HG03025 (cell line): ENCODE measurements at regions not wholly inside any gene's neighbourhood (a gene's known extent, or its start where the extent isn't known, plus 50 kb on each side); places are given as distances from the start of the nearest gene placed in this dataset.
"Not testable (repeated sequence)": the region's sequence is repeated elsewhere in the genome, so short reads cannot be mapped to it uniquely, and the experiment has no call there.

Source experiments
- ATAC-seq: cut with Tn5 transposase; IDR thresholded peaks from one replicate; pipeline ENCODE4 v1.9.1; 2021; ENCODE audit warnings: mild to moderate bottlenecking, moderate library complexity; ENCODE audit not compliant: unreplicated experiment, low FRiP score

DNA sequence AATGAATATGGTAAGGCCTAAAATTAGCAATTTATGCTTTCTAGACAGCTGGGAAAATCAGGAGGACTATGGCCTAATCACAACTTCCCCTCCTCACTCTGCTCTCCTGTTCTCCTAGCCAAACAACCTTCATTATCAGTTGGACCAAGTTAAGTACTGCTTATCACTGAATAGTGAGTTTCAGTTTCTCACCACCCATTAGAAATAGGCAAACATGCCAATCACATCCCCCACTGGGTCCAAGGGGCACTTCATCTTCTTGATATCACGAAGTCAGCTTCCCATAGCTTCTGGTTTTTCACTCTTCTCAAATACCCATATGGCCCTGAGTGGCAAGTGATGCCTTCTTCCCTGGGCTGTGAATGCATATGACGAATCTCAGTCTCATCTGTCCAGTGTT lies 689.6 kb downstream of the SLITRK5 start:
- ATAC-seq = no peak

DNA sequence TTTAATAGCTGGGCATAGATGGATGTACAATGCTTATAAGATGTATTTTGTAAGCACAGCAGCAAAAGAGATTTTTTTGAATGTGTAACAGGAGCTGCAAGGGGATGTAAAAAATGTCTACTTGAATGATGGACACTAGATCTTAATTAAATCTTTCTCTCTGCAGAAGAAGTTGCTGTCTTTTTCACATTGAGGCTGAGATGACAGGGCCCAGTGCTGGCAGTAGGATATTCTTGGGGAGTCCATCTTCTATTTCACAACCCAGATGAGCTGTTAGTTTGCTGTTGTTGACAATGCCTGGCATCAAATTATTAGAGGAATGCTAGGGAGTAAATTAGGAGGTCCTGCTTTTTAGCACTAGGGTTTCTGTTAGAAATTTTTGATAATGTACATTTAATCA lies 698.7 kb downstream of the SLITRK5 start:
- no peak for ATAC-seq

DNA sequence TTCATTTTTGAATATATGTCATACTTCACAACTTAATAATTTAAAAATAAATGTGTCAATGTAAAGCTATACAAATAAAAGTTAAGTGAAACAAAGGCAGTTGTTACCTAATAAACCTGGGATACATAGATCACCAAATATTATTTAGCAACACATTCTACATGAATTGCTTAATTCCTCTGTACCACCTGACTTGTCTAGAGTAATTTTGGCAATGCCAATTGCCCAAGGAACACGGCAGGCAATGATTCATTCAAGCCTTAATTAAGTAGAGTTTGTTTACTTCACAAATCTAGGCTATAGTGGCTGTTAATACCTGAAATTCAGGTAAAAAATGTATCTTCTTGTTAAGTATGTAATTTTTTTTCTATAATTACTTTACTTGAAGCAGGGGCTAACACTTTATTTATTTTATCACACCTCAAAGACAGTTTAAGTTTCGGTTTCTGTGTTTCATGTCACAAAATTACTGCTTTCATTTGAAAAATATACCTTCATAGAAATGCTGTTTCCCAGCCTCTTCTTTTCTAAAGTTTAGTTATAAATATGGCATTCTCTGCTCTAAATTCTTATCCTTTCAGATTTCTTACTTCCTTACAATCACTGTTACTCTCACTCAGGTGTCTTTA lies 705.7 kb downstream of the SLITRK5 start:
- ATAC-seq = no peak

DNA sequence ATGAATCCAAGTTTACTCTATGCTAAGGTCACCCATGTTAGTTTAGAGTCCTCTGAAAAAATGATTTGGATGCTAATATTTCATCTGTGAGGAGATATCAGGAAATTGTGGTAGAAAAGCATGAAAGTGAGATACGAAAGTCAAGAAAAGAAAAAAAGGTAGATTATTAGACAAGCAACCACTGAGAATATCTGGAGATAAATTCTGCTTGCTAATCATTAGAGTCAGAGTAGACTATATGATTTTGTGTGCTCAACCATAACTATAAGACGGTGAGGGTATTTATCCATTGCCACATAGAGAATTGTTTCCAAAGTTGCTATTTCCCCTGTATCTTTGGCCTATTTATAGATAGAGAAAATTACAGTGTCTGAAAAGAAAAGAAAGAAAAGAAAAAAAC lies 706.7 kb downstream of the SLITRK5 start:
- no peak for ATAC-seq

DNA sequence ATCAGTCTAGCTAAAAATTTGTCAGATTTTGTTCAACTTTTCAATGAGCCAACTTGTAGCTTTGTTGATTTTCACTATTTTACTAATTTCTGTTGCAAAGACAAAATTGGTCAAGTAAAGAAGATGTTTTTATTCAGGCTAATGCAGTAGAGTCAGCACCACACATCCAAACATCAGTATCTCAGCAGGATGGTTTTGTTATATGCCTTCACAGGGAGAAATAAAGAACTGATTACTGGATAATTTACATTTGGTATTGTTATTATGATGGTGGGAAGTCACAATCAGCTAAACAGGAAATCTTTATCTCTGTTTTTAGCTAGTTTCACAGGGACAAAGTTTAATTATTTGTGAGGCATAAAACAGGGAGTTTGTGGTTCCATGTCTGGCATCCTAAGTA lies 713.4 kb downstream of the SLITRK5 start:
- no peak for ATAC-seq

DNA sequence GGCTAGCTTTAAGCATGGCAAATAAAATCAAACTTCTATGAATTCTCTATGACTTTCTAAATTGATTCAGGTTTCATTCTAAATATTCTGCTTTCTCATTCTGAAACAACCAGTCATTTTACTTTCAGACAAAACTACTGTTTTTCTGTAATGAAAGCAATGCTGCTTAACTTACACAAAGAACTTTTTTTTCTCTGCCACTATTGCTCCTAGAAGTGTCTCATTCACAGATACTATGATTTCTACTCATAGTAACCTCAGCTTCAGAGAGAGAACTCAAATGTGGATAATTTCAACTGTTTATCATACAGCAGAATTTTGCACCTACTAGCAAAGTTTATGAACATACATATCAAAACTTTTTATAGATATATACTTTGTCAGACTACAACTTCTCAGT lies 724.6 kb downstream of the SLITRK5 start:
- no peak for ATAC-seq

DNA sequence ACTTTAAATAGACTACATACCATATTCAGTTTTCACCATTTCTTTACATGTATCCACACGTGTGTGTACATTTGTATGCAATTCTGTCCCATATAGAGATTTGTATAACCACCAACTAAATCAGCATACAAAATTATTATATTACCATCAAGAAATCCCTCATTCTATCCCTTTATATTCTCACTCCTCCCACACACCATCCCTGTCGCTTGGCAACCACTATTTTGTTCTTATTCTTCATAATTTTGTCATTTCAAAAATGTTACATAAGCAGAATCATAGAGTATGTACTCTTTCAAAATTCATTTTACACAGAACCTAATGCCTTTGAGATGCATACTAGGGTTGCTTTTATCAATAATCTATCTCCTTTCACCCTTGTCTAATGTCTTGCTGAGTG lies 740.5 kb downstream of the SLITRK5 start:
- no peak for ATAC-seq

DNA sequence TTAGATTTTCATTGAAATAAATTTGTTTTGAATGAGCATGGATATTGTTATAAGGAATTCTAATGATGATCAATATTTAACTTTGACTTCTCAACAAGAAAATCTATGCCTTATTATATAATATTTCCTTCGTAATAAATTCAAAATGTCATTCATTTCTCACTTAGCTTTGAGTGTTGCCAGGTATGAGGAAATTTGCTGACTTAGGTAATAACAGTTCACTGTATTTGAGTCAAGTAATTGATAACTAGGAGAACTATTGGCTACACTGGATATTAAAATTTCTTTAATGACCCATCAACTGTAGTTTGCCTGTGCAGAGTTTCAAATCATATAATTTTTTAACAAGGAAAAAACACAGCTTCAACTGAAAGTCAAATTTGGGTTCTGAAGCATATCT lies 746.6 kb downstream of the SLITRK5 start:
- ATAC-seq = no peak

DNA sequence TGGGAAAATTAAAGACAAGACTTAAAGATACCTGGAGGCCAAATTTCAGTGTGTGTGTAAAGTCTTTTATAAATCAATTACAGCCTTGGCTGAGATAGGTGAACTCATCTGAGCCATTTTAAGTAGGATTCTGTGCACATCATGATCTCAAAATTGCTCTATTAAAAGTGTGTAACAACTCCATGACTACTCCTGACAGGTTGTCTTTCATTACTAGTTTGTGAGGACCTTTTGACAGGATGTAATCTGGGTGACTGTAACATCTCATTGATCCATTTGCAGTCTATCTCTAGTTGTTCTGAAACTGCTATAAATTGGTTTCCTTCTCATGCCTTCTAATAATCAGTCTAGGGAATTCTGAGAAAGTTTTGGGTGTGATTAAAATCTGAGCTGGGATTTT lies 753.3 kb downstream of the SLITRK5 start:
- no peak for ATAC-seq

DNA sequence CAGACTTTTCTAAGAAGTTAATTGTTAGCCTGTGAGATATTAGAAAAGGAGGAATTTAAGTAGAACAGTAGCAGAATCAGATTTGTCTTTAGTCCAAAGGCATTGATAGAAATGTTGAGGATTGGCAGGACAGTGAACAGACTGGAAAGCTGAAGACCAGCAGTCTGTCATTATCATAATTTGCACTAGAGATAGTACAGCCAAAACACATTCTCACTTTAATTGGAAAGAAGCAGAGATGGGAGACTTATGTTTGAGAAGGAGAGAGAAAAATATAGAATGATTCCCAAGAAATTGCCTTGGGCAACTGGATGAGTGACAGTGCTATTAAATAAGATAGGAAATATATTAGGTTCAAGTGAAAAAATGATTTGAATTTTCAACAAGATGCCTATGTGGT lies 755.5 kb downstream of the SLITRK5 start:
- no peak for ATAC-seq

DNA sequence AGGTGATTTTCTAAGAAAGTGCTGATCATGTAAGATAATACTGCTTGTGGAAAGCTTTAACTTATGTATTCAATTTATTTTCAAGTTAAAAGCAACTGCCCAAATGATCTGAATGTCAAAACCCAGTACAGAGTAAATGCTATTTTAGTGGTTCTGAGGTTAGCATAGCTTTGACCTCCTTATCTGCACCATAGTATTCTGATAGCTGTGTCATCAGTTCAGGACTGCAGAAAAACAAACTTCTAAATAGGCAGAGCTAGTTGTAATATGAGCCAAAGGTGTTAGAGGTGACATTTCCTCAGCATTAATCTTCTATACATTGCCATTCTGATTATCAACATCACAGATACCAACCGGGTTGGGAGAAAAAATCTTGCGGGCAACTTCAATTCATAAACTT lies 758.7 kb downstream of the SLITRK5 start:
- ATAC-seq = no peak

DNA sequence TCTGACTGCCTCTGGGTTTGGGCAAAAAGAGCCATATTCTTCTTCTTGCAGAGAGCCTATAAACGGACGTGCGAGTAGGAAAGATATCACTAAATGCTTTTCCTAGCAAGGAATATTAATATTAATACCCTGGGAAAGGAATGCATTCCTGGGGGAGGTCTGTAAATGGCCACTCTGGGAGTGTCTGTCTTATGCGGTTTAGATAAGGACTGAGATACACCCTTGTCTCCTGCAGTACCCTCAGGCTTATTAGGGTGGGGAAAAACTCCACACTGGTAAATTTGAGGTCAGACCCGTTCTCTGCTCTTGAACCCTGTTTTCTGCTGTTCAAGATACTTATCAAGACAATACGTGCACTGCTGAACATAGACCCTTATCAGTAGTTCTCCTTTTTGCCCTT lies 763.8 kb downstream of the SLITRK5 start:
- ATAC-seq = no peak

DNA sequence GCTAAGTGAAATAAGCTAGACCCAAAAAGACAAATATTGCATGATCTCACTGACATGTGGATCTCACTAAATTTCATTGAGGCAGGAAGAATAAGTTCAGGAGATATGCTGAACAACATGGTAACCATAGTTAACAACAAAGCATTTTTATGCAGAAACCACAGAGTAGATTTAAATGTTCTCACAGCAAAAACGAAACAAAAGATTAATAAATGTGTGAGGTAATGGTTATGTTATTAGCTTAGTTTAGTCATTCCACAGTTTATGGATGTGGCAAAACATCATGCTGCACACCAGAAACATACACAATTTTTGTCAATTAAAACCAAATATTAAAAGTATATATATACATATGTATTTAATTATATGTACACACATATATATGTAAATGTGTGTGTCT lies 765.8 kb downstream of the SLITRK5 start:
- no peak for ATAC-seq

DNA sequence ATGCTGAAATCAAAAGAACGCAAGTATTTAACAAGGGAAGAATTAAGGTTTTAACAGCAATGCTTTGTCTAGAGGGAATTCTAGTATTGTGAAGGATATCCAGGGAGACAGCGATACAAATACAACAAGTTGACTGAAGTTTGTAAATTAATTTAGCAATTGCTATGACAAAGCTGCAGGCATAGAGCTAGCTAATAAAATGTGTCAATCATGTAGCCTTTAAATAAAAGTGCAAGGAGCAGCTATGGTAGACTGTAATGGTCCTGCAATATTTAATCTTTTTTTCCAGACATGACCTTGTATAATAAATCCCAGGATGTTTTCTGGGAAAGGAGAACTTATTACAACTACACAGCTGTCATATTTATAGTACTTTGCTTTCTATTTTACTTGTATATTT lies 779.3 kb downstream of the SLITRK5 start:
- ATAC-seq = no peak

DNA sequence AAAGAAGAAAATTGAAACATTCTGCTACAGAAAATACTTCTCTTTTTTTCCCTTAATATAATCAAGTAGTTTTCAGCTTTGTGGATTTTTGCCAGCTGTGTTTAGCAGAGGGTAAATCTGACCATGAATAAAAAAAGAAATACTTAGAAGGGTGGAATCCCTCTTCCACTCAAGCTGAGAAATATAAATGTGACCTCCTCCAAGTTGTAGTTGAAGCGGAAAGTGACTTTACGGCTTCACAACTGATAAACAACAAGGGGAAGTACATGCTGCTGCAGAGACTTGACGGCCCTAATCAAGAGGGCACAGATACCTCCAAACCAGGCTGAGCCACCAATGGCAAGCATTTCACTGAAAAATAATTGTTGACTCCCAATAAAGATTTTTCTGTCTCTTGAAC lies 785.0 kb downstream of the SLITRK5 start:
- ATAC-seq = no peak

DNA sequence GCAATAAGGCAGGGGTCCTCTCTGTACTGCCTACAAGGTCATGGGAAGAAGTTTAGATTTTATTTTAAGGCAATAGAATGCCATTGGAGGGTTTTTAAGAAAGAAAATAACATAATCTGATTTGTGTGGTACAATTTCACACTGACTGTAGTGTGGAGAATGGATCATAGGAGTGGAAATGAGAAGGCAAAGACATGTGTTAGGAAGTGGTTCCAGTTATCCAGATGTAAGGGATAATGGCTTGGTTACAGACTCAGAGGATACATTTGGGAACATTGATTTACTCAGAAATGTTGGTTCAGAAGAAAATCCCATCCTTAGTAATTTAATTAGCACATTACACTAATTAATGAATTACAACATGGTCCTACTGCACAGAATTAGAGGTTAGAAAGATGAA lies 788.2 kb downstream of the SLITRK5 start:
- no peak for ATAC-seq

DNA sequence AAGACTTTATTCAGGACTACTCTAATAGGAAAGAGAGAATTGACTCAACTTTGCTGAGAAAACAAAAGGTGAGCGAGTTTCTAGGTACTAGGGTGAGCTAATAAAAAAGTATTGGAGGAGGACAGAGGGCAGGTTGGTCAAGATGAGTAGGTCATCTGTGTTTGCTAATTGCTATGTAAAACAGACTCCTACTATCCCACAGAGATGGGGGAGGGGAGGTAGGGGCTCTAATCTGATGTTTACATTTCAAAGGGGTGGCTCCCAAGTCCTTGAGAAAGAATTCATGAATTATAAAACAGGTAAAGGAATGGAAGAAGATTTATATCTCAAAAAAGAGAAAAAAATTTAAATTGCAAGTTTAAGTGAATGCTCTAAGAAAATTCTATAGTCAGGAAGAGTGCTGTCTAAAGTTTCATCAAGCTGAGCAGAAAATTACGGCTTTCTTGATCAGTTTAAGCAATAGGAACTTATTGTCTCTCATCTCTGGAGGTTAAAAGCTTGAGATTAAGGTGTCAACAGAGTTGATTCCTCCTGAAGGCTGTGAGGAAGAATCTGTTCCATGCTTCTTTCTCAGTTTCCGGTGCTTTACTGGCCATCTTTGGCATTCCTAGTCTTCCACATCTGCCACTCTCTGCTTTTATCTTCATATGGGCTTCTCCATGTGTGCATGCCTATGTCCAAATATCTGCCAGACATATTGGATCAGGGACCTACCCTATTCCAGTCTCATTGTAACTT lies 790.3 kb downstream of the SLITRK5 start:
- no peak for ATAC-seq

DNA sequence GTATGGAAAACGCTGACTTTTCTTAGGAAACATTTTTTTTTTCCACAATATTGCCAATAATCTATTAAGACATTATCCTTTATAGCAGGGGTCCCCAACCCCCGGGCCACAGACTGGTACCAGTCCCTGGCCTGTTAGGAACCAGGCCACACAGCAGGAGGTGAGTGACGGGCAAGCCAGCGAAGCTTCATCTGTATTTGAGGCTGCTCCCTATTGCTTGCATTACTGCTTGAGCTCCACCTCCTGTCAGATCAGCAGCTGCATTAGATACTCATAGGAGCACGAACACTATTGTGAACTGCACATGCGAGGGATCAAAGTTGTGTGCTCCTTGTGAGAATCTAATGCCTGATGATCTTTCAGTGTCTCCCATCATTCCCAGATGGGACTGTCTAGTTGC lies 793.7 kb downstream of the SLITRK5 start:
- ATAC-seq = no peak

DNA sequence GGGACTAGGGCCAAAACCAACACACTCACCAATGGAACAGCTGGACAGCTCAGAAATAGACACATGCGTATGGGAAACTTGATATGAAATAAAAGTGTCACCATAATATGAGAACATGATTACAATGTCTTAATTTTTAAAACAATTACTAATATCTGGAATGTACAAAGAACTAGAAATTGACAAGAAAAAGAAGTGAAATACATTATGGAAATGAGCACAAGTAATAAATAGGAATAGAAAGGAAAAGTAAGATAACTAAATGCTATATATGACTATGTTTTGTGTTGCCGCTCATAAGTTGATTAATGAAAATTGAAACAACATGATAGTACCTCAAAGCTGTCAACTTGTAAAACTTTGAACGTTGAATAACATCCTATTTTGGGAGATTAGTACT lies 801.1 kb downstream of the SLITRK5 start:
- ATAC-seq = peak; percentile 59

DNA sequence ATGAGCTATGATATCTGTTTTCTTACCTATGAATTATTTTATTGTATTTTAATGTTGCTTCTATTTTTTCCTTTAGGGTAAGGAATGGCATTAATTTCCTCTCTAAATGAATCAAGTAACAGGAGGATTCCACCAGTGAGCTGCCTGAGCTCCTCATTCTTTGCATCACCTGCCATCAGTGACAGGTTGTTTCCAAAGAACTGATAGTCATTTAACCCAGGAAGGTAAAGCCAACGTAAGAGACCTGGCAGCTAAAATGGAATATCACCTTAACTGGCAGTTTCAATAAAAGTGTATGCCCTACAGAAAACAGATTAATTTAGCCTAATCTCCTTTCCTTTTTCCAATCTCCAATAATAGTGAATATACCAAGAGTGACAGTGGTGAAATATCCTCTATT lies 812.0 kb downstream of the SLITRK5 start:
- no peak for ATAC-seq

DNA sequence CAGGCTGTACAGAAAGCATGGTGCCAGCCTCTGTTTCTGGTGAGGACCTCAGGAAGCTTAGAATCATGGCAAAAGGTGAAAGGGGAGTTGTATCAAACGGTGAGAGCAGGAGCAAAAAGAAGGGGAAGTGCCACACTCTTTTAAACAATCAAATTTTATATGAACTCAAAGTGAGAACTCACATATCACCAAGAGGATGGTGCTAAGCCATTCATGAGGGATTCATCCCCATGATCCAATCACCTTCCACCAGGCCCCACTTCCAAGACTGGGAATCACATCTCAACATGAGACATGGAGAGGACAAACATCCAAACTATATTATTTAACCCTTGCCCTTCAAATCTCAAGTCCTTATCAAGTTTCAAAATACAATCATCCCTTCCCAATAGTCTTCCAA lies 836.7 kb downstream of the SLITRK5 start:
- ATAC-seq = no peak

DNA sequence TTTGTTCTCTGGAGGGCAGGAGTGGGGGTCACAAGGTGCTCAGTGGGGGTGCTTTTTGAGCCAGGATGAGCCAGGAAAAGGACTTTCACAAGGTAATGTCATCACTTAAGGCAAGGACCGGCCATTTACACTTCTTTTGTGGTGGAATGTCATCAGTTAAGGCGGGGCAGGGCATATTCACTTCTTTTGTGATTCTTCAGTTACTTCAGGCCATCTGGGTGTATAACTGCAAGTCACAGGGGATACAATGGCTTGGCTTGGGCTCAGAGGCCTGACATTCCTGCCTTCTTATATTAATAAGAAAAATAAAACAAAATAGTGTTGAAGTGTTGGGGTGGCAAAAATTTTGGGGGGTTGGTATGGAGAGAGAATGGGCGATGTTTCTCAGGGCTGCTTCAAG lies 841.8 kb downstream of the SLITRK5 start:
- ATAC-seq = not testable (repeated sequence)
